Stimulated activated naive B cell treated with anti-CD40 and anti-IgM and Interleukin-4, amounts not matched to agents 10 μg/mL and 1 μg/mL and 100 μg/mL, for 72 hours (primary cell): ENCODE measurements at regions not wholly inside any gene's neighbourhood (a gene's known extent, or its start where the extent isn't known, plus 50 kb on each side); places are given as distances from the start of the nearest gene placed in this dataset.

Source experiments
- ATAC-seq, 2 donors: fragments of 150-1000 bp; cut with Tn5 transposase; replicated peaks; 2 replicates each; pipeline ENCODE4 v1.10.0; 2021; ENCODE audit warnings: moderate library complexity in 1 of 2
- DNase-seq: peaks from one replicate; pipeline ENCODE4 v3.0.0; 2021
- H3K27ac Mint-ChIP-seq: one replicate; pipeline ENCODE4 v1.8.0; 2022; ENCODE audit warnings: mild to moderate bottlenecking, mixed read lengths
- H3K27me3 Mint-ChIP-seq, 2 donors: one replicate each; pipeline ENCODE4 v1.8.0; 2022; ENCODE audit warnings: mixed read lengths in 2 of 2
- H3K36me3 Mint-ChIP-seq, 2 donors: one replicate each; pipeline ENCODE4 v1.8.0; 2022; ENCODE audit warnings: mixed read lengths in 2 of 2, mild to moderate bottlenecking in 1 of 2
- H3K4me1 Mint-ChIP-seq, 2 donors: one replicate each; pipeline ENCODE4 v1.8.0; 2022; ENCODE audit warnings: mixed read lengths in 2 of 2, mild to moderate bottlenecking in 1 of 2
- H3K4me3 Mint-ChIP-seq, 2 donors: one replicate each; pipeline ENCODE4 v1.8.0; 2022; ENCODE audit warnings: mild to moderate bottlenecking in 2 of 2, mixed read lengths in 2 of 2, moderate library complexity in 1 of 2
- H3K9me3 Mint-ChIP-seq, 2 donors: one replicate each; pipeline ENCODE4 v1.8.0; 2022; ENCODE audit warnings: mixed read lengths in 2 of 2, mild to moderate bottlenecking in 1 of 2

- Mint-ChIP-seq H3K9me3 (peaks cover 0 to 4% of the 10 kb centered on the region in 2 donors), H3K27me3 (peaks cover 16 to 19% of the 10 kb centered on the region in 2 donors), H3K4me1 (peaks cover 0 to 2% of the 10 kb centered on the region in 2 donors), H3K27ac (no peak overlapping the region), H3K36me3 (no peaks in the 10 kb centered on the region), H3K4me3 (no peak overlapping the region)
- DNase-seq (no peak), ATAC-seq (no peak)
Measured at GRCh38 chr6:105607636-105608621, 205.0 kb upstream of the PREP start.

GRCh38 chr6:105606831-105607463 lies 204.1 kb upstream of the PREP start:
- Mint-ChIP-seq H3K4me3 (no peak overlapping the region), H3K27ac (no peak overlapping the region), H3K36me3 (no peaks in the 10 kb centered on the region), H3K9me3 (peaks cover 0 to 4% of the 10 kb centered on the region in 2 donors), H3K4me1 (peaks cover 0 to 2% of the 10 kb centered on the region in 2 donors), H3K27me3 (peaks cover 16 to 19% of the 10 kb centered on the region in 2 donors)
- ATAC-seq: no peak
- no peak for DNase-seq

GRCh38 chr6:105604587-105604884 lies 201.7 kb upstream of the PREP start:
- no peak overlapping the region for H3K4me3 Mint-ChIP-seq
- H3K9me3 Mint-ChIP-seq: peaks cover 0 to 4% of the 10 kb centered on the region in 2 donors
- H3K27ac Mint-ChIP-seq: no peak overlapping the region
- no peaks in the 10 kb centered on the region for H3K36me3 Mint-ChIP-seq
- peaks cover 0 to 6% of the 10 kb centered on the region in 2 donors for H3K4me1 Mint-ChIP-seq
- peaks cover 6 to 16% of the 10 kb centered on the region in 2 donors for H3K27me3 Mint-ChIP-seq
- ATAC-seq: no peak
- DNase-seq: no peak

GRCh38 chr6:105603788-105604586 lies 201.1 kb upstream of the PREP start:
- DNase-seq: no peak
- Mint-ChIP-seq H3K4me3 (no peak overlapping the region), H3K9me3 (peaks cover 0 to 4% of the 10 kb centered on the region in 2 donors), H3K27ac (no peak overlapping the region), H3K27me3 (peaks cover 4 to 15% of the 10 kb centered on the region in 2 donors), H3K4me1 (peaks cover 0 to 6% of the 10 kb centered on the region in 2 donors), H3K36me3 (no peaks in the 10 kb centered on the region)
- no peak for ATAC-seq

- H3K4me1 Mint-ChIP-seq: peaks cover 0 to 6% of the 10 kb centered on the region in 2 donors
- ATAC-seq: peak; percentile 25 to 73
Measured at GRCh38 chr6:105601541-105602236, 198.8 kb upstream of the PREP start.

GRCh38 chr6:105600336-105601260 lies 197.7 kb upstream of the PREP start:
- DNase-seq (no peak), ATAC-seq (no peak)
- Mint-ChIP-seq H3K27me3 (peaks cover 10 to 16% of the 10 kb centered on the region in 2 donors), H3K4me1 (peaks cover 0 to 6% of the 10 kb centered on the region in 2 donors), H3K4me3 (no peak overlapping the region), H3K27ac (no peak overlapping the region), H3K9me3 (peaks cover 2 to 5% of the 10 kb centered on the region in 2 donors), H3K36me3 (no peaks in the 10 kb centered on the region)

More at GRCh38 chr6:105601541-105602236, 198.8 kb upstream of the PREP start:
- Mint-ChIP-seq H3K4me3 (peak overlapping the region in 1 of 2 donors; percentile 14), H3K36me3 (no peaks in the 10 kb centered on the region), H3K27ac (no peak overlapping the region), H3K9me3 (peaks cover 4 to 5% of the 10 kb centered on the region in 2 donors), H3K27me3 (peaks cover 10 to 16% of the 10 kb centered on the region in 2 donors)
- peak; percentile 6 for DNase-seq

GRCh38 chr6:105598264-105598663 lies 195.4 kb upstream of the PREP start:
- no peak overlapping the region for H3K4me3 Mint-ChIP-seq
- peaks cover 0 to 5% of the 10 kb centered on the region in 2 donors for H3K9me3 Mint-ChIP-seq
- peaks cover 0 to 6% of the 10 kb centered on the region in 2 donors for H3K4me1 Mint-ChIP-seq
- H3K27ac Mint-ChIP-seq: no peak overlapping the region
- H3K27me3 Mint-ChIP-seq: peaks cover 5 to 8% of the 10 kb centered on the region in 2 donors
- no peak for ATAC-seq
- H3K36me3 Mint-ChIP-seq: no peaks in the 10 kb centered on the region
- DNase-seq: no peak

DNA sequence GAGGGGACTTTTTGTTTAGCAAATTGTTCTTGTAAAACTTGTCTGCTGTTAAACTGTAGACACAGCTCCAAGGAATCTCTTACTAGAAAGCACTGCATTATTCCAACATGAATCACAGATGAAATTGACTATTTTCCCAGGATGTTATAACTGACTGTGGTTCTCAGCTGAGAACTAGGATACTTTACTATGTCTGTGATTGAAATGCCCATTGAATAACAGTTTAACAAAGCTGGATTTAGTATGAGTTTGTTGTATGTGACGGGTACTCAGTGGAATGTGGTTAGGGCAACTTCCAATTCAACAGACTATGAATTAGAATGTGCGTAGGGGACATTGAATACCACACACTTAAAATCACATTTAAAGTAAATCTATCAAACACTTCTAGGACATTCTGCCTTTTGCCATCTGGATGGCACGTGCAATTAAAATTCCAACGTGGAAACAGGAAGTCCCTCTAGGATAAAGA lies 193.4 kb upstream of the PREP start:
- Mint-ChIP-seq H3K27ac (no peak overlapping the region), H3K27me3 (peaks cover 5 to 12% of the 10 kb centered on the region in 2 donors), H3K4me3 (no peak overlapping the region), H3K9me3 (peaks cover 0 to 5% of the 10 kb centered on the region in 2 donors), H3K4me1 (peaks cover 2% of the 10 kb centered on the region in 2 donors), H3K36me3 (no peaks in the 10 kb centered on the region)
- DNase-seq (no peak), ATAC-seq (no peak)

GRCh38 chr6:105595829-105596228 lies 192.9 kb upstream of the PREP start:
- ATAC-seq (no peak), DNase-seq (no peak)
- Mint-ChIP-seq H3K27me3 (peaks cover 5 to 12% of the 10 kb centered on the region in 2 donors), H3K36me3 (no peaks in the 10 kb centered on the region), H3K4me1 (peaks cover 5 to 6% of the 10 kb centered on the region in 2 donors), H3K4me3 (no peak overlapping the region), H3K27ac (no peak overlapping the region), H3K9me3 (peaks cover 0 to 5% of the 10 kb centered on the region in 2 donors)

- Mint-ChIP-seq H3K27ac (no peak overlapping the region), H3K36me3 (no peaks in the 10 kb centered on the region), H3K9me3 (peaks cover 0 to 5% of the 10 kb centered on the region in 2 donors), H3K27me3 (peaks cover 5 to 8% of the 10 kb centered on the region in 2 donors), H3K4me3 (no peak overlapping the region), H3K4me1 (peaks cover 5 to 6% of the 10 kb centered on the region in 2 donors)
- no peak for DNase-seq
- no peak for ATAC-seq
Measured at GRCh38 chr6:105594821-105595220, 191.9 kb upstream of the PREP start.

GRCh38 chr6:105593805-105594671 lies 191.2 kb upstream of the PREP start:
- H3K9me3 Mint-ChIP-seq: peaks cover 0 to 5% of the 10 kb centered on the region in 2 donors
- no peak overlapping the region for H3K27ac Mint-ChIP-seq
- no peaks in the 10 kb centered on the region for H3K36me3 Mint-ChIP-seq
- peaks cover 5 to 8% of the 10 kb centered on the region in 2 donors for H3K27me3 Mint-ChIP-seq
- no peak overlapping the region for H3K4me3 Mint-ChIP-seq
- H3K4me1 Mint-ChIP-seq: peaks cover 5 to 6% of the 10 kb centered on the region in 2 donors
- no peak for DNase-seq
- ATAC-seq: no peak
